Testis (tissue), 2 donors: ENCODE measurements at regions not wholly inside any gene's neighbourhood (a gene's known extent, or its start where the extent isn't known, plus 50 kb on each side); places are given as distances from the start of the nearest gene placed in this dataset.

ENCODE experiments used
- CTCF ChIP-seq, 3 experiments: fragments of 450-650 bp in 2 of 3; fragments of 200-600 bp in 1 of 3; sonication (generic) in 1 of 3; IDR thresholded peaks; one replicate each; pipeline ENCODE4 v1.5.1; 2016 to 2019; ENCODE audit warnings: antibody characterized with exemption in 3 of 3, mild to moderate bottlenecking in 2 of 3, moderate library complexity in 1 of 3
- POLR2A ChIP-seq: fragments of 450-650 bp; IDR thresholded peaks from one replicate; pipeline ENCODE4 v1.6.1; 2017; ENCODE audit warnings: antibody characterized with exemption, mild to moderate bottlenecking, moderate library complexity

GRCh38 chr4:42267724-42268123, 115.3 kb upstream of the BEND4 start:
- no peak for TF ChIP-seq POLR2A
- no peak for TF ChIP-seq CTCF (IDR thresholded peaks at IDR 0.05)
